Testis (tissue), 2 donors: ENCODE measurements at regions not wholly inside any gene's neighbourhood (a gene's known extent, or its start where the extent isn't known, plus 50 kb on each side); places are given as distances from the start of the nearest gene placed in this dataset.

Experiments used
- DNase-seq: peaks from one replicate; pipeline ENCODE4 v3.0.0-alpha.2; 2019
- H3K27ac ChIP-seq, 2 donors: fragments of 200-600 bp; sonication (generic); one replicate each; pipeline ENCODE4 v1.5.1; 2019
- H3K27me3 ChIP-seq: fragments of 200-600 bp; sonication (generic); one replicate; pipeline ENCODE4 v1.5.1; 2019
- H3K36me3 ChIP-seq: fragments of 200-600 bp; sonication (generic); one replicate; pipeline ENCODE4 v1.5.1; 2017; ENCODE audit warnings: low read depth; ENCODE audit errors: missing control alignments
- H3K4me1 ChIP-seq: fragments of 200-600 bp; sonication (generic); one replicate; pipeline ENCODE4 v1.5.1; 2019
- H3K4me3 ChIP-seq, 2 donors: fragments of 200-600 bp; sonication (generic); one replicate each; pipeline ENCODE4 v1.5.1; 2017 to 2019
- H3K9me3 ChIP-seq: fragments of 200-600 bp; sonication (generic); one replicate; pipeline ENCODE4 v1.5.1; 2017
- CTCF ChIP-seq, 3 experiments: fragments of 450-650 bp in 2 of 3; fragments of 200-600 bp in 1 of 3; sonication (generic) in 1 of 3; IDR thresholded peaks; one replicate each; pipeline ENCODE4 v1.5.1; 2016 to 2019; ENCODE audit warnings: antibody characterized with exemption in 3 of 3, mild to moderate bottlenecking in 2 of 3, moderate library complexity in 1 of 3
- POLR2A ChIP-seq: fragments of 450-650 bp; IDR thresholded peaks from one replicate; pipeline ENCODE4 v1.6.1; 2017; ENCODE audit warnings: antibody characterized with exemption, mild to moderate bottlenecking, moderate library complexity
- WGBS, 2 donors: methylation state at CpG; one replicate each; pipeline ENCODE4 v1.1.5; 2018; 5-methylcytosine and 5-hydroxymethylcytosine counted together
- intact Hi-C: fragments of 100-400 bp; cut with DNase I; formaldehyde crosslinking; loops from one replicate; pipeline ENCODE4 v1.15.1; 2023; ENCODE audit warnings: low total_unique reads

GRCh38 chr21:38740090-38740489, 65.6 kb upstream of the ETS2 start:
- Histone ChIP-seq H3K4me1 (no peaks in the 10 kb centered on the region), H3K4me3 (no peak overlapping the region), H3K9me3 (no peaks in the 10 kb centered on the region), H3K36me3 (no peaks in the 10 kb centered on the region), H3K27me3 (no peaks in the 10 kb centered on the region), H3K27ac (no peak overlapping the region)
- no peak for TF ChIP-seq POLR2A
- TF ChIP-seq CTCF (IDR thresholded peaks at IDR 0.05) = no peak
- DNase-seq = no peak
- intact Hi-C loops = no loop called here
- 43 to 76% methylated on average over 3 of the region's 3 CpGs for WGBS, 2 donors

- 96 to 100% methylated on average over 5 of the region's 5 CpGs for WGBS, 2 donors
- H3K36me3 ChIP-seq = no peaks in the 10 kb centered on the region
- intact Hi-C loops = no loop called here
- no peaks in the 10 kb centered on the region for H3K9me3 ChIP-seq
- TF ChIP-seq POLR2A = no peak
- TF ChIP-seq CTCF (IDR thresholded peaks at IDR 0.05) = no peak
- H3K4me3 ChIP-seq = no peak overlapping the region
- H3K27ac ChIP-seq = no peak overlapping the region
- no peaks in the 10 kb centered on the region for H3K4me1 ChIP-seq
- no peak for DNase-seq
- H3K27me3 ChIP-seq = no peaks in the 10 kb centered on the region
Measured at GRCh38 chr21:38741092-38741949, 64.4 kb upstream of the ETS2 start.

GRCh38 chr21:38741950-38742256, 63.8 kb upstream of the ETS2 start:
- 76 to 85% methylated on average over 5 of the region's 5 CpGs for WGBS, 2 donors
- no peak overlapping the region for H3K4me3 ChIP-seq
- TF ChIP-seq CTCF (IDR thresholded peaks at IDR 0.05) (no peak), POLR2A (no peak)
- H3K36me3 ChIP-seq = no peaks in the 10 kb centered on the region
- intact Hi-C loops = no loop called here
- no peaks in the 10 kb centered on the region for H3K9me3 ChIP-seq
- no peaks in the 10 kb centered on the region for H3K27me3 ChIP-seq
- no peak for DNase-seq
- no peaks in the 10 kb centered on the region for H3K4me1 ChIP-seq
- H3K27ac ChIP-seq = no peak overlapping the region

GRCh38 chr21:38742580-38743260, 63.0 kb upstream of the ETS2 start:
- Histone ChIP-seq H3K4me3 (no peak overlapping the region), H3K9me3 (no peaks in the 10 kb centered on the region), H3K36me3 (no peaks in the 10 kb centered on the region), H3K27ac (no peak overlapping the region), H3K4me1 (no peaks in the 10 kb centered on the region), H3K27me3 (no peaks in the 10 kb centered on the region)
- TF ChIP-seq POLR2A = no peak
- no peak for TF ChIP-seq CTCF (IDR thresholded peaks at IDR 0.05)
- WGBS, 2 donors = 88 to 96% methylated on average over 1 of the region's 1 CpG
- no peak for DNase-seq
- intact Hi-C loops = no loop called here
